GM18508 (cell line): ENCODE measurements at regions not wholly inside any gene's neighbourhood (a gene's known extent, or its start where the extent isn't known, plus 50 kb on each side); places are given as distances from the start of the nearest gene placed in this dataset.
"Not testable (repeated sequence)": the region's sequence is repeated elsewhere in the genome, so short reads cannot be mapped to it uniquely, and the experiment has no call there.

Experiments
- ATAC-seq: cut with Tn5 transposase; IDR thresholded peaks from one replicate; pipeline ENCODE4 v1.9.1; 2021; ENCODE audit warnings: moderate number of reproducible peaks; ENCODE audit not compliant: insufficient read depth, unreplicated experiment

GRCh38 chr1:229000187-229000586 is 264.9 kb downstream of the RHOU start:
- ATAC-seq, result no peak

- no peak for ATAC-seq
Measured at GRCh38 chr1:229001467-229002011, 266.3 kb downstream of the RHOU start.

- ATAC-seq, result no peak
Measured at GRCh38 chr1:229002037-229002436, 266.8 kb downstream of the RHOU start.

- ATAC-seq, result no peak
Measured at GRCh38 chr1:229002451-229002960, 267.2 kb downstream of the RHOU start.

- ATAC-seq, result no peak
Measured at GRCh38 chr1:229003233-229004031, 267.5 kb upstream of the RAB4A start.

GRCh38 chr1:229004066-229004833 is 266.7 kb upstream of the RAB4A start:
- ATAC-seq, result no peak

GRCh38 chr1:229005097-229005496 is 265.8 kb upstream of the RAB4A start:
- no peak for ATAC-seq

GRCh38 chr1:229005556-229005955 is 265.4 kb upstream of the RAB4A start:
- no peak for ATAC-seq

- ATAC-seq, result no peak
Measured at GRCh38 chr1:229006121-229006870, 264.6 kb upstream of the RAB4A start.

GRCh38 chr1:229007167-229007566 is 263.7 kb upstream of the RAB4A start:
- no peak for ATAC-seq

- ATAC-seq, result no peak
Measured at GRCh38 chr1:229007701-229008100, 263.2 kb upstream of the RAB4A start.

- not testable (repeated sequence) for ATAC-seq
Measured at GRCh38 chr1:229008347-229008746, 262.6 kb upstream of the RAB4A start.

- no peak for ATAC-seq
Measured at GRCh38 chr1:229011022-229011421, 259.9 kb upstream of the RAB4A start.

- no peak for ATAC-seq
Measured at GRCh38 chr1:229012823-229013222, 258.1 kb upstream of the RAB4A start.

- no peak for ATAC-seq
Measured at GRCh38 chr1:229013981-229014380, 256.9 kb upstream of the RAB4A start.

GRCh38 chr1:229015806-229016205 is 255.1 kb upstream of the RAB4A start:
- no peak for ATAC-seq

- no peak for ATAC-seq
Measured at GRCh38 chr1:229017091-229017490, 253.8 kb upstream of the RAB4A start.

GRCh38 chr1:229018674-229019295 is 252.1 kb upstream of the RAB4A start:
- no peak for ATAC-seq

GRCh38 chr1:229019663-229020271 is 251.1 kb upstream of the RAB4A start:
- no peak for ATAC-seq

- not testable (repeated sequence) for ATAC-seq
Measured at GRCh38 chr1:229021034-229021433, 249.9 kb upstream of the RAB4A start.
